ENCODE measurements at regions not wholly inside any gene's neighbourhood (a gene's known extent, or its start where the extent isn't known, plus 50 kb on each side); places are given as distances from the start of the nearest gene placed in this dataset.

DNA sequence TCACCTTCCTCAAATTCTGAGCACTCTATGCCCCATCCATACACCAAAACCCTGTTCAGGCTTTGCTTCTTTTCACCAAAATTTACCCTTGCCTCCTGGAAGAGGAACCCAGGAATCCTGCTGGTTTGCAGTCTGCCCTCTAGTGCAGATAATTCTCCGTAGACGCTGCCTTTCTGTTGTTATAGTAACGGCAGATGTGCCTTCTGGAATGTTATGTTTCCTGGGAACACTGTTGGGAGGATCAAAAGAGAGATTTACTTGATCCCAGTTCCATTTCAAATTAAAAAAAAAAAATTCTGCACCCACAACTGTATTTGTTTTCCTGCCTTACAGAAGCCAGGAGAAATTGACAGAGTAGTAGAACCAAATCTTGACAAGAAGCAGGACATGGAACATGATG lies 104.2 kb upstream of the RMST start:
- FAIRE-seq (no peak), DNase-seq (ENCODE audit: low read depth, low spot score) (no peak)
- CTCF ChIA-PET = no interaction called here
- Histone ChIP-seq H3K9me1 (replicated peaks; ENCODE audit: control insufficient read depth, extremely low read depth, insufficient read depth, low read length) (no peaks in the 10 kb centered on the region), H3K4me3 (replicated peaks in 1 of 3; ENCODE audit: insufficient read depth in 1 of 3, low read depth in 1 of 3, low read length in 3 of 3) (no peak overlapping the region), H3K9ac (replicated peaks; ENCODE audit: extremely low read depth, insufficient read depth, low read length) (no peak overlapping the region), H2AFZ (ENCODE audit: low read depth, low read length) (no peak overlapping the region), H4K20me1 (replicated peaks; ENCODE audit: control insufficient read depth, extremely low read depth, insufficient read depth, low read length) (no peaks in the 10 kb centered on the region), H3K4me1 (ENCODE audit: control insufficient read depth, extremely low read depth, insufficient read depth, low read length) (no peaks in the 10 kb centered on the region), H3K27ac (ENCODE audit: insufficient read depth, low read depth, low read length) (no peak overlapping the region), H3K79me2 (ENCODE audit: control insufficient read depth, insufficient read depth, low read length) (no peaks in the 10 kb centered on the region), H3K27me3 (ENCODE audit: control insufficient read depth in 2 of 2, insufficient read depth in 2 of 2, low read length in 2 of 2) (no peaks in the 10 kb centered on the region), H3K9me3 (replicated peaks; ENCODE audit: control insufficient read depth, insufficient read depth, low read length) (no peaks in the 10 kb centered on the region), H3K36me3 (ENCODE audit: control insufficient read depth in 2 of 2, extremely low read depth in 1 of 2, insufficient read depth in 2 of 2, low read length in 2 of 2) (no peaks in the 10 kb centered on the region), H3K4me2 (ENCODE audit: insufficient read depth, low read length) (no peak overlapping the region)
- dilution Hi-C loops (cut with MboI; ENCODE audit: extremely low pct_ligation_motif_present, low sequenced_read_pairs) (no loop called here), intact Hi-C loops (cut with micrococcal nuclease) (loop anchor here (1.0 kb wide), 1 partner anchor 26 kb away; no protein-coding TSS in a partner anchor)
- POLR2A ChIA-PET = no interaction called here
- no TSS peak for BruUV-seq (replicated peaks)
- no peak for TF ChIP-seq MYC (IDR thresholded peaks at IDR 0.05; ENCODE audit: low read depth, low read length)
- no peak for TF ChIP-seq JUN (IDR thresholded peaks at IDR 0.05; ENCODE audit: borderline replicate concordance, insufficient read depth, insufficient read length, low read depth)
- no peak for TF ChIP-seq EZH2 (IDR thresholded peaks at IDR 0.05; ENCODE audit: borderline replicate concordance, low read depth, low read length, severe bottlenecking)
- TF ChIP-seq POLR2A (IDR thresholded peaks at IDR 0.05; ENCODE audit: low read depth, low read length) = no peak
- no peak for TF ChIP-seq MAX (IDR thresholded peaks at IDR 0.05; ENCODE audit: insufficient read depth, insufficient read length)
- TF ChIP-seq GATA2 (IDR thresholded peaks at IDR 0.05; ENCODE audit: insufficient read depth, insufficient read length, low read depth, low read length) = no peak
- no peak for TF ChIP-seq FOS (IDR thresholded peaks at IDR 0.05; ENCODE audit: borderline replicate concordance, insufficient read depth, low read length)
- no peak for TF ChIP-seq POLR2AphosphoS5 (IDR thresholded peaks at IDR 0.05; ENCODE audit: insufficient read depth, low read depth, low read length)
- TF ChIP-seq CTCF (IDR thresholded peaks at IDR 0.05; ENCODE audit: extremely low read depth in 1 of 2, insufficient read depth in 1 of 2, low read depth in 1 of 2, low read length in 2 of 2) = no peak
